OCI-LY7 (cell line): ENCODE measurements at regions not wholly inside any gene's neighbourhood (a gene's known extent, or its start where the extent isn't known, plus 50 kb on each side); places are given as distances from the start of the nearest gene placed in this dataset.

Experiments
- CTCF ChIP-seq: fragments of 200-600 bp; sonication (generic); conservative IDR thresholded peaks from 2 replicates; pipeline ENCODE4 v1.5.1; 2014; ENCODE audit warnings: mild to moderate bottlenecking, antibody characterized with exemption, low read length, moderate library complexity, mixed read lengths
- EZH2phosphoT487 ChIP-seq: fragments of 200-600 bp; sonication (generic); IDR thresholded peaks from 2 replicates; pipeline ENCODE4 v1.6.1; 2018; ENCODE audit warnings: low read depth, borderline replicate concordance, mild to moderate bottlenecking, mixed run types, antibody characterized with exemption, low read length, moderate library complexity, mixed read lengths

- TF ChIP-seq CTCF (no peak), EZH2phosphoT487 (no peak)
Observed at GRCh38 chr2:198928026-198928425, 529.7 kb downstream of the SATB2 start.
